ENCODE measurements at regions not wholly inside any gene's neighbourhood (a gene's known extent, or its start where the extent isn't known, plus 50 kb on each side); places are given as distances from the start of the nearest gene placed in this dataset.

- Histone ChIP-seq H3K4me1 (ENCODE audit: control insufficient read depth, insufficient read depth, low read length) (no peaks in the 10 kb centered on the region), H3K4me3 (ENCODE audit: low read depth, low read length) (no peak overlapping the region), H3K36me3 (ENCODE audit: control insufficient read depth, insufficient read depth, low read length) (no peaks in the 10 kb centered on the region), H3K9me3 (ENCODE audit: control insufficient read depth, insufficient read depth, low read length) (no peaks in the 10 kb centered on the region), H3K27ac (ENCODE audit: low read depth, low read length) (no peak overlapping the region), H3K27me3 (ENCODE audit: control insufficient read depth, insufficient read depth, low read length) (no peaks in the 10 kb centered on the region)
- peak in 1 of 6 donors; percentile 44 for DNase-seq (ENCODE audit: low read depth in 4 of 6, low spot score in 6 of 6)
- 59% methylated on average over 3 of the region's 4 CpGs for WGBS (ENCODE audit: insufficient coverage)
Observed at GRCh38 chr3:178454726-178455125, 81.5 kb upstream of the KCNMB2 start.

GRCh38 chr3:178455226-178455625 is 81.0 kb upstream of the KCNMB2 start:
- Histone ChIP-seq H3K9me3 (ENCODE audit: control insufficient read depth, insufficient read depth, low read length) (no peaks in the 10 kb centered on the region), H3K27ac (ENCODE audit: low read depth, low read length) (no peak overlapping the region), H3K27me3 (ENCODE audit: control insufficient read depth, insufficient read depth, low read length) (no peaks in the 10 kb centered on the region), H3K36me3 (ENCODE audit: control insufficient read depth, insufficient read depth, low read length) (no peaks in the 10 kb centered on the region), H3K4me3 (ENCODE audit: low read depth, low read length) (no peak overlapping the region), H3K4me1 (ENCODE audit: control insufficient read depth, insufficient read depth, low read length) (no peaks in the 10 kb centered on the region)
- WGBS (ENCODE audit: insufficient coverage), result no CpG with 5 or more reads among the region's 1 CpG
- peak in 1 of 6 donors; percentile 20 for DNase-seq (ENCODE audit: low read depth in 4 of 6, low spot score in 6 of 6)

GRCh38 chr3:178455946-178456345 is 80.3 kb upstream of the KCNMB2 start:
- Histone ChIP-seq H3K4me1 (ENCODE audit: control insufficient read depth, insufficient read depth, low read length) (no peaks in the 10 kb centered on the region), H3K9me3 (ENCODE audit: control insufficient read depth, insufficient read depth, low read length) (no peaks in the 10 kb centered on the region), H3K4me3 (ENCODE audit: low read depth, low read length) (no peak overlapping the region), H3K27me3 (ENCODE audit: control insufficient read depth, insufficient read depth, low read length) (no peaks in the 10 kb centered on the region), H3K36me3 (ENCODE audit: control insufficient read depth, insufficient read depth, low read length) (no peaks in the 10 kb centered on the region), H3K27ac (ENCODE audit: low read depth, low read length) (no peak overlapping the region)
- no CpG with 5 or more reads among the region's 1 CpG for WGBS (ENCODE audit: insufficient coverage)
- no peak for DNase-seq (ENCODE audit: low read depth in 4 of 6, low spot score in 6 of 6)

GRCh38 chr3:178456621-178457285 is 79.5 kb upstream of the KCNMB2 start:
- no peaks in the 10 kb centered on the region for H3K9me3 ChIP-seq (ENCODE audit: control insufficient read depth, insufficient read depth, low read length)
- no peaks in the 10 kb centered on the region for H3K4me1 ChIP-seq (ENCODE audit: control insufficient read depth, insufficient read depth, low read length)
- H3K36me3 ChIP-seq (ENCODE audit: control insufficient read depth, insufficient read depth, low read length), result no peaks in the 10 kb centered on the region
- H3K27me3 ChIP-seq (ENCODE audit: control insufficient read depth, insufficient read depth, low read length), result no peaks in the 10 kb centered on the region
- H3K4me3 ChIP-seq (ENCODE audit: low read depth, low read length), result no peak overlapping the region
- 47% methylated on average over 4 of the region's 7 CpGs for WGBS (ENCODE audit: insufficient coverage)
- peak in 2 of 6 donors; percentile 37 to 41 for DNase-seq (ENCODE audit: low read depth in 4 of 6, low spot score in 6 of 6)
- H3K27ac ChIP-seq (ENCODE audit: low read depth, low read length), result no peak overlapping the region

- no peaks in the 10 kb centered on the region for H3K36me3 ChIP-seq (ENCODE audit: control insufficient read depth, insufficient read depth, low read length)
- whole genome bisulfite sequencing (ENCODE audit: insufficient coverage), result no CpG with 5 or more reads among the region's 2 CpGs
- H3K4me1 ChIP-seq (ENCODE audit: control insufficient read depth, insufficient read depth, low read length), result no peaks in the 10 kb centered on the region
- no peaks in the 10 kb centered on the region for H3K9me3 ChIP-seq (ENCODE audit: control insufficient read depth, insufficient read depth, low read length)
- no peak overlapping the region for H3K4me3 ChIP-seq (ENCODE audit: low read depth, low read length)
- no peak overlapping the region for H3K27ac ChIP-seq (ENCODE audit: low read depth, low read length)
- no peaks in the 10 kb centered on the region for H3K27me3 ChIP-seq (ENCODE audit: control insufficient read depth, insufficient read depth, low read length)
- no peak for DNase-seq (ENCODE audit: low read depth in 4 of 6, low spot score in 6 of 6)
Observed at GRCh38 chr3:178457511-178457910, 78.7 kb upstream of the KCNMB2 start.

GRCh38 chr3:178458313-178459037 is 77.8 kb upstream of the KCNMB2 start:
- Histone ChIP-seq H3K9me3 (ENCODE audit: control insufficient read depth, insufficient read depth, low read length) (no peaks in the 10 kb centered on the region), H3K27me3 (ENCODE audit: control insufficient read depth, insufficient read depth, low read length) (no peaks in the 10 kb centered on the region), H3K4me1 (ENCODE audit: control insufficient read depth, insufficient read depth, low read length) (no peaks in the 10 kb centered on the region), H3K36me3 (ENCODE audit: control insufficient read depth, insufficient read depth, low read length) (no peaks in the 10 kb centered on the region), H3K4me3 (ENCODE audit: low read depth, low read length) (no peak overlapping the region), H3K27ac (ENCODE audit: low read depth, low read length) (no peak overlapping the region)
- WGBS (ENCODE audit: insufficient coverage), result no CpG with 5 or more reads among the region's 5 CpGs
- DNase-seq (ENCODE audit: low read depth in 4 of 6, low spot score in 6 of 6), result no peak

- H3K36me3 ChIP-seq (ENCODE audit: control insufficient read depth, insufficient read depth, low read length), result no peaks in the 10 kb centered on the region
- H3K4me3 ChIP-seq (ENCODE audit: low read depth, low read length), result no peak overlapping the region
- DNase-seq (ENCODE audit: low read depth in 4 of 6, low spot score in 6 of 6), result no peak
- no peak overlapping the region for H3K27ac ChIP-seq (ENCODE audit: low read depth, low read length)
- no CpG with 5 or more reads among the region's 1 CpG for WGBS (ENCODE audit: insufficient coverage)
- H3K9me3 ChIP-seq (ENCODE audit: control insufficient read depth, insufficient read depth, low read length), result no peaks in the 10 kb centered on the region
- no peaks in the 10 kb centered on the region for H3K4me1 ChIP-seq (ENCODE audit: control insufficient read depth, insufficient read depth, low read length)
- H3K27me3 ChIP-seq (ENCODE audit: control insufficient read depth, insufficient read depth, low read length), result no peaks in the 10 kb centered on the region
Observed at GRCh38 chr3:178459038-178459410, 77.2 kb upstream of the KCNMB2 start.

- H3K4me1 ChIP-seq (ENCODE audit: control insufficient read depth, insufficient read depth, low read length), result no peaks in the 10 kb centered on the region
- H3K4me3 ChIP-seq (ENCODE audit: low read depth, low read length), result no peak overlapping the region
- no peak for DNase-seq (ENCODE audit: low read depth in 4 of 6, low spot score in 6 of 6)
- no peaks in the 10 kb centered on the region for H3K36me3 ChIP-seq (ENCODE audit: control insufficient read depth, insufficient read depth, low read length)
- H3K27ac ChIP-seq (ENCODE audit: low read depth, low read length), result no peak overlapping the region
- no peaks in the 10 kb centered on the region for H3K9me3 ChIP-seq (ENCODE audit: control insufficient read depth, insufficient read depth, low read length)
- H3K27me3 ChIP-seq (ENCODE audit: control insufficient read depth, insufficient read depth, low read length), result no peaks in the 10 kb centered on the region
- no CpG with 5 or more reads among the region's 2 CpGs for WGBS (ENCODE audit: insufficient coverage)
Observed at GRCh38 chr3:178465260-178466180, 70.7 kb upstream of the KCNMB2 start.

- no peak for DNase-seq (ENCODE audit: low read depth in 4 of 6, low spot score in 6 of 6)
- H3K4me1 ChIP-seq (ENCODE audit: control insufficient read depth, insufficient read depth, low read length), result no peaks in the 10 kb centered on the region
- H3K27me3 ChIP-seq (ENCODE audit: control insufficient read depth, insufficient read depth, low read length), result no peaks in the 10 kb centered on the region
- H3K36me3 ChIP-seq (ENCODE audit: control insufficient read depth, insufficient read depth, low read length), result no peaks in the 10 kb centered on the region
- H3K4me3 ChIP-seq (ENCODE audit: low read depth, low read length), result no peak overlapping the region
- H3K9me3 ChIP-seq (ENCODE audit: control insufficient read depth, insufficient read depth, low read length), result no peaks in the 10 kb centered on the region
- no peak overlapping the region for H3K27ac ChIP-seq (ENCODE audit: low read depth, low read length)
Observed at GRCh38 chr3:178472941-178473340, 63.3 kb upstream of the KCNMB2 start.
